Testis (tissue), 2 donors: ENCODE measurements at regions not wholly inside any gene's neighbourhood (a gene's known extent, or its start where the extent isn't known, plus 50 kb on each side); places are given as distances from the start of the nearest gene placed in this dataset.

ENCODE experiments used
- CTCF ChIP-seq, 3 experiments: fragments of 450-650 bp in 2 of 3; fragments of 200-600 bp in 1 of 3; sonication (generic) in 1 of 3; IDR thresholded peaks; one replicate each; pipeline ENCODE4 v1.5.1; 2016 to 2019; ENCODE audit warnings: antibody characterized with exemption in 3 of 3, mild to moderate bottlenecking in 2 of 3, moderate library complexity in 1 of 3
- POLR2A ChIP-seq: fragments of 450-650 bp; IDR thresholded peaks from one replicate; pipeline ENCODE4 v1.6.1; 2017; ENCODE audit warnings: antibody characterized with exemption, mild to moderate bottlenecking, moderate library complexity

- no peak for TF ChIP-seq CTCF (IDR thresholded peaks at IDR 0.05)
- TF ChIP-seq POLR2A, result no peak
Measured at GRCh38 chr4:22988526-22988925, 295.8 kb downstream of the GBA3 start.
